Keratinocyte (primary cell): ENCODE measurements at regions not wholly inside any gene's neighbourhood (a gene's known extent, or its start where the extent isn't known, plus 50 kb on each side); places are given as distances from the start of the nearest gene placed in this dataset.

Experiments
- CTCF ChIP-seq, 3 experiments: IDR thresholded peaks in 1 of 3; conservative IDR thresholded peaks in 1 of 3; optimal IDR thresholded peaks in 1 of 3; 2 replicates in 2 of 3; 3 replicates in 1 of 3; pipeline versions ENCODE3 to v1.5.1; 2011; ENCODE audit warnings: low read length in 3 of 3, mild to moderate bottlenecking in 3 of 3, moderate library complexity in 2 of 3, control low read depth in 1 of 3, inconsistent platforms in 1 of 3; ENCODE audit not compliant: insufficient read depth in 2 of 3; ENCODE audit errors: extremely low read depth in 1 of 3
- EZH2 ChIP-seq: IDR thresholded peaks from one replicate; pipeline ENCODE4 v1.6.1; 2012; ENCODE audit warnings: inconsistent platforms, mild to moderate bottlenecking, low read length, moderate library complexity

DNA sequence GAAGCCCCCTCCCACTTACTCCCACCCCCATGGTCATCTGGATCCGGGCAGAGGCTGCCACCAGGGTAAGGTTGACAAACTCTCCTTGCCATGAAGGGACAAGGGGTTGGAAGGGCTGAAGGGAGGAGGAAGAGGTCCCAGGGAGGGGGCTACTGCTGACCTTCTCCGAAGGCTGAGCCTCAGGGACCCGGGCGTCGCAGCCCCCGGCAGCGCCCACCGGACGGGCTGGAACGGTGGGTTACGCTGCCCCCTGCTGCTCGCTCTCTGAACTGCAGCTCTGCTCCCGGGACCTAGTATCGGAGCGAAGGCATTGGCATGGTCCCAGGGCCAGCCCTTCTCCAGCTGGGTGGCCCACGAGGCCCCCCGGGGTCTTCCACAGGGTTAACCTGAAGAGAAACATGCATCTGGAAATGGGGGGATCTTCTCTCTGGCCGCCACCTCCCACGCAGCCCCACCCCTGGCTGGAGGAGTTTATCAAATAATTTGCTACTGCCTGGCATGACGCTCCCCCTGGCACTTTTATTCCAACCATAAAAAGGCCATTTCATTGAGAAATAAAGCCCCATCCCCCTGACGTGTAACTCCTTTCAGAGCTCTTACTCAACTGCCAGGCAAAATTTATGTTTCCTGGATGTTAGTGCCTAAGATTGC lies 70.4 kb upstream of the TARDBP start:
- TF ChIP-seq CTCF (optimal IDR thresholded peaks at IDR 0.05 in 1 of 3, IDR thresholded peaks at IDR 0.05 in 1 of 3, conservative IDR thresholded peaks at IDR 0.05 in 1 of 3; ENCODE audit: extremely low read depth in 1 of 3, insufficient read depth in 2 of 3, low read length in 3 of 3) (peak; percentile 85 to 97 (median 93)), EZH2 (no peak)
